Epithelial cell of prostate (primary cell): ENCODE measurements at regions not wholly inside any gene's neighbourhood (a gene's known extent, or its start where the extent isn't known, plus 50 kb on each side); places are given as distances from the start of the nearest gene placed in this dataset.

Experiments
- DNase-seq: peaks from one replicate; pipeline ENCODE4 v3.0.0-alpha.2; 2011; ENCODE audit warnings: low read depth, low spot score
- H3K27ac ChIP-seq: fragments of 450-650 bp; 2 replicates; pipeline ENCODE4 v1.5.1; 2017; ENCODE audit warnings: mild to moderate bottlenecking

DNA sequence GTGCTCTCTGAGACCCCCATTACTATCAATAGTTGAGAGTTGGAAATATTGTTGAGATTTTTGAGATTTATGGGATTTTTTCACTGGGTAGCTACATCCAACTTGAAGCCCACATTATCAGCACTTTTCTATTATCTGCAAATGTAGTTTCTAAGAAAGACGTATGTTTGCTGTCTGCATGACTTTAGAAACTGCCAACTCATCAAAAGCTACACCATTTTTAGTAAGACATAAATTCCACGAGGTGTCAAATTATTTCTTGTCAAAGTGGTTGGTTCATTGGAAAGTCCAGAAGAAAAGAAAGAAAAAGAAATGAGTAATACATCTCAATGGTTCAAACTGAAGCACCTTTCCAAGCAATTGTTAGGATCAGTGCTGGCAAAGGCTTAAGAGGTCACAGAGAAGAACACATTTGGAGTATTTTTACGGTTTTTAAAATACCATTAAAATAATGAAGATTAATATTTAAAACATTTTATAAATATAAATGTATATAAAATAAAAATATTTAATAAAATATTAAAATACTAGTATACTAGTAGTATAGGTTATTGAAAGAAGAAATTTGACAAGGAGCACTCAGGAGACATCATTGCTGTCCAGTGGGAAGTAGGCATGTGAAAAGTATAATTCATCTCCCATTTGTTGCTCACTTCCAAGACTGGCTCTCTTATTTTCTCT is 463.5 kb downstream of the TAFA4 start:
- DNase-seq, result no peak
- no peak overlapping the region for H3K27ac ChIP-seq

DNA sequence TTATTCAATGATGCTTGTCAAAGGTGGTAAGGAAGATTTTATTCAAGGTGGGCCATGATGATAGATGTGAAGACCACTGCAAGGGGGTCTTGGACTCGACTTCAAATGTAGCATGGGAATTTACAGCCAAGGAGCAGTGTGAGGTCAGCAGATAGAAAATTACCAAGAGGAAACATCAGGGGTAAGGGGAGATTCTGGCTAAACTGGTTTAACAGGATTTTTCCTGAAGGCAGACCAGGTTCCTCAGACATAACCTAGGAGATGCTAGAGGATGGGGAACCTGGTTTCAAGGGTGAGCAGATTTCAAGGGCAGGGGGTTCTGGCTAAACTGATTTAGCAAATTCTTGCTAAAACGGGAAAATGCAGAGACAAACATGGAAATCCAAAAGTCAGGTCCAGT is 464.9 kb downstream of the TAFA4 start:
- DNase-seq, result no peak
- no peak overlapping the region for H3K27ac ChIP-seq

DNA sequence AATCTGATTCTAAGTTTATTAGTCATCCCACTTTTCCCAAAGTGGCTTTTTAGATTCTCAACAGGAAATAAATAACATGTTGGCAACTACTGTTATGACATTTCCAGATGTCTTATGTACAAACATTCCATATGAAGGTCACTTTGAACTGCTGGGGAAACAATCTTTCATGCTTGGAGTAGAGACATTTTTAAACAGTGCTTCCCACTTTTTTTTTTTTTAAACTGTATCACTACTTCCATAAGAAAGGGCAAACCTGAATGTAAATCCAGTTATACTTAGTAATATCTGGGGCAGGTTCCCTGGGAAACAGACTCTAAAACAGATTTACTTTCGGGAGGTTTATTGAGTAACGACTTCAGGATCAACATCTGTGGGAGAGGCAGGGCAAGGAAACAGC is 473.8 kb downstream of the TAFA4 start:
- DNase-seq, result no peak

DNA sequence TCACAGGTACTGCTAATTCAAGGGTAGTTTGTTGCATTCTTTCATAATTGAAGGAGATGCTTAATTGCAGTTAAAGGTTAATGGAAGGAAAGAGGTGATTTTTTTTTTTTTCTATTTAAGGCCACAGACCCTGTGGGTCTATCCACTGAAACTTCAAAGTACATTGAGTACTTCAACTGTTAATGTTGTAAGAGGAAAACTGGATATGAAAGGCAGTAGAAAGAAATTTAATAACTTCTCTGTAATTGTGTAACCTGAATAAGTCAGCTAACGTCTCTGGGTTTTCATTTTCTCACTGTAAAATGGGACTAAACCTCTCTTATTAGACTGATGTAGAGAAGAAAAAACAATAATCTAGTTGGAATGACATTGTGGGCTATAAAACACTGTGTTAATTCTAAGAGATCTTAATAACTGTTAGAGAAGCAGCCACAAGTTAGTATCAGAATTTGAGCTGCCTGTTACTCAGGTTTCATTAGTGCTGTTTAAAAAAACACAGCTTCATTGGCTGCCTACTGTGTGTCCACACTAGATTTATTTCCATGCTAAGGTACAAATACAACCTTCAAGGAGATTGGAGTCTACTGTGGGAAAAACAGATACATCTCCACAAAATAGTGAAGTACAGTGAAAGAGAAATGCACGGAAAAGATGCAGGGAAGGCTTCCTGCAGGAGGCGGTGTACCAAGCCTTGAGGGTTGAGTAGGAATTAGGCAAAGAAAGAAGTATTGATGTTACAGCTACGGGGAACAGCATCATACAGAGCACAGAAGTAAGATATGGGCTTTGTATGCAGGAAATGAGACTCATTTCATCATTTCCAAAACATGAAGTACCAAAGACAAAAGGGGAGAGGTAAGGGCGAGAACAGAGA is 483.6 kb downstream of the TAFA4 start:
- DNase-seq, result no peak
- H3K27ac ChIP-seq, result no peak overlapping the region

More for the DNA sequence above, 473.8 kb downstream of the TAFA4 start:
- no peak overlapping the region for H3K27ac ChIP-seq

DNA sequence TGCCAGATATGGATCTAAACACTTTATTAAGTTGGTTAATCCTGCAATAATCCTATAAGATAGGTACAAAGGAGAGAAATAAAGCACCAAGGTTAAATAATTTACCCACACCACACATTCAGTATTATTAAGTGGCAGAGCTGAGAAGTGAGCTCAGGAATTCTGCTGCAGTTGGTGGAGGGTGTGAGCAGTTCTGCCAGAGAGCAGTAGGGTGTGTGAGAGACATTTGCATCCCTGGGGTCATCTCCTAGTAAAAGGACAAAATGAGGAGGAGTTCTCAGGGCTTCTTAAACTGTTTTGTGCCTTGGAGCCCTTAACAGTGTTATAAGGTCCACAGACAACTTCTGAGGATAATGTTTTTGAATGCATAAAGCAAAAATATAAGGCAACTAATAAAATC is 484.5 kb downstream of the TAFA4 start:
- no peak for DNase-seq
- H3K27ac ChIP-seq, result no peak overlapping the region

DNA sequence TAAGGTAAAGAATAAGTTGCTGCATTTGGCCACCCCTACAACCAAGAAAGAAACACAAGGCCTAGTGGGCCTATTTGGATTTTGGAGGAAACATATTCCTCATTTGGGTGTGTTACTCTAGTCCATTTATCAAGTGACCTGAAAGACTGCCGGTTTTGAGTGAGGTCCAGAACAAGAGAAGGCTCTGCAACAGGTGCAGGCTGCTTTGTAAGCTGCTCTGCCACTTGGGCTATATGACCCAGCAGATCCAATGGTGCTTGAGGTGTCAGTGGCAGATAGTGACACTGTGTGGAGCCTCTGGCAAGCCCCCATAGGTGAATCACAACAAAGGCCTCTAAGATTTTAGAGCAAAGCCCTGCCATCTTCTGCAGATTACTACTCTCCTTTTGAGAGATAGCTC is 491.3 kb downstream of the TAFA4 start:
- no peak for DNase-seq

DNA sequence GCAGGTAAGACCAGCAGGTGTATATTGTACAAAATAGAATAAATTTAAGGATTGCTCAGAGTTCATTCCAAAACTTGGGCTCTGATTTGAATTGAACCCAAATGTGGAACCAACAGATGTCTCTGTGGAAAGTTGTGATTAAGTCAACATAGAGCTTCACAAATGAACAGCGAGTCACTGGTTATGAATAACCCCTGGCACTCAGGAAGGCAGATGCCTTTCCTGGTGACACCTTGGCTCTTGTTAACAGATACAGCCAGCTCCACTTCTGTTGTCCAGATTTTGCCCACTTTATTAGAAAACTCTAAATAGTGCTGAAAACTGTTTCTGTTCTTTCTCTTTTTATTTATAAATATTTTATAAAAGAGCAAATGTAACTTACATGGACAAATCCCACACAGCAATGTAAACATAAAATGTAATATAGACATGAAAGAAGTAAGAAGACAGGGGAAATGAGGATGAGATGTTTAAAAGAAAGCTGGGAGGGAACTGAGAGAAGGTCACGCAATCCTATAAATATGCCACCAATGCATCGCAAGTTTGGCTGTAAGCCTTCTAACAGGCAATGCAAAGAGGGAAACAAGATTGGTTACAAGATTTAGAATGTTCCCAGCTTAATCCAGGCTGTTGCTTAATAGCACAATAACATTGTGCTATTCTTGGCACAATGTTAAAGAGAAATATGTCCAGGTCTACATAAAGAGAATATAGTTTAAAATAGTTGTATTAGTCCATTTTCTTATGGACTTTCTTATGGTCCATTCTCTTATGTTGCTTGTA is 495.5 kb downstream of the TAFA4 start:
- DNase-seq, result no peak
- H3K27ac ChIP-seq, result no peak overlapping the region

More for the DNA sequence above, 491.3 kb downstream of the TAFA4 start:
- no peak overlapping the region for H3K27ac ChIP-seq

DNA sequence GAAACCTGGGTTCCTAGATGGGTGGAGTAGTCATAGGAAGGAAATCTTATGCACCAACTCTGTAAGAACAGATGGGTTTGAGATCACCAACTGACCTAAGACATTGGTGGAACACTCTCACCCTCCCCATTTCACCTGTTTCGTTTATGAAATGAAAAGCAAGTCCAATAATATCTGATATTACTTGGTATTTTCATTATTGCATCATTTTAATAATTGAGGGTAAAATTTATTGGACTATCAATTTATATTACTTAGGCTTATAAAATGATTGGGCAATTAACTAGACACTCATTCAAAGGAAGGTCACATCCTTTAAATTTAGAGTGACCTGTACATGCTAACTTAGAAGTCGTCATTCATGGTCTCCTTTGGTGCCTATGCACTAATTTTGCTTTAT is 503.9 kb downstream of the TAFA4 start:
- no peak for DNase-seq
- H3K27ac ChIP-seq, result no peak overlapping the region

DNA sequence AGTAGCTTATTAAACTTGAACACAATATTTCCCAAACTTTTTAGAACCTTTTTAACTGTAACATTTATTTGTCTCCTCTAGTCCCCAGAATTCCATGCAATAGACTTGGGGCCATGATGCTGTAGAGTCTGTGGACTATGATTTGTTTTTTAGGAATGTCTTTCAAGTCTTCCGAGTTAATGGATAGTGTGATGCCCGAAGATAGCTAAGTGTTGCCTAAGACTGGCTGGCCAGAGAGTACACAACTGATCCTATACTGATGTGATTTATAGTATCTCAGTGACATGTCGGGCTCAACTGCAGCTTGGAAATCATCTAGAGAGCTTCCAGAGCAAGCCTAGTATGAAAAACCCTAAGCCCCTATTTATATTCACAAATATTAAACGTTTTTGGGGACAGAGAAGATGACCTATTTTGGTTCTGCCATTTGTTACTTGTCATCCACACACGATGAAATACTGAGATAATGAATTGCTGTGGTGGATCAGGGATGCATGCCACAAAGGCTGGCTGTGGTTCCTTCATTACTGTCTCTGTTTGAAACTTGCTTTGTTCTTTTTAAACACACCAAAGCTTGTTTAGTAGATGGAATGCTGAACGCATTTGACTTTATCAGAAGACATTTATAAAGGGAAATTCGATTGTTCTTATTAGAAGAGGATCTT is 507.4 kb downstream of the TAFA4 start:
- no peak for DNase-seq
- H3K27ac ChIP-seq, result no peak overlapping the region

DNA sequence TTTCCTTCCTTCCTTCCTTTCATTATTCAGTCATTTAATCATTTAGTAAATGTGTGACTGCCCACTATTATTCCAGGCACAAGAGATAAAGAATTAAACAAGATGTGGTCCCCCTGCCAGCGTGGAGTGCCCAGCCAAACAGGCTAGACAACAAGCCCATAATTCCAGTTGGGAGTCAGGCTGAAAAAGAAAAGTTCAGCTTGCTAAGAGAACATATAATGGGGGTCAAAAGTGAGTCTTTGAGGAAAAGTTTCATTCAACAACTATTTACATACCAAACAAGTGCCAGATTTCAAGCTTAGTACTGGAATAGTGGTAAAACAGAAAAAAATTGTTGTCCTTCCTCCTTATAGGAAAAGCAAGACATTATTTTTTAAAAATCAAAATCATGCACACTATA is 523.7 kb downstream of the TAFA4 start:
- no peak overlapping the region for H3K27ac ChIP-seq
- no peak for DNase-seq

DNA sequence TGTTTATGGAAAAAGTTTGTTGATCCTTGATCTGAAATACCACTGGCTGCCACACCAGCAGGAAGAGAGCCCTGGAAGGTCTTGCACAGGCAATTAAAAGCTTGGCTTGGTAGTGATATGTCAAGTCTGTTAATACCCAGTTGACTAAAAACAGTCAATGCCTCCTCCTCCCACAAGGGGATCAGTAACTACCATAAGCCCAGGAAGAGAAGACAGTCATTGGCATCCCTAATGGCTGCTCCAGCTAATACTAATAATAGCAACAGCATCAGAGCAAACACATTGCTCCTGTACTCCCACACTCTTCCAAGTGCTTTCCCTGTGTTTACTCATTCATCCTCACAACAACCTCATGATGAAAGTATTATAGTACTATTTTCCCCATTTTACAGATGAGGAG is 528.6 kb downstream of the TAFA4 start:
- no peak for DNase-seq
- H3K27ac ChIP-seq, result no peak overlapping the region

DNA sequence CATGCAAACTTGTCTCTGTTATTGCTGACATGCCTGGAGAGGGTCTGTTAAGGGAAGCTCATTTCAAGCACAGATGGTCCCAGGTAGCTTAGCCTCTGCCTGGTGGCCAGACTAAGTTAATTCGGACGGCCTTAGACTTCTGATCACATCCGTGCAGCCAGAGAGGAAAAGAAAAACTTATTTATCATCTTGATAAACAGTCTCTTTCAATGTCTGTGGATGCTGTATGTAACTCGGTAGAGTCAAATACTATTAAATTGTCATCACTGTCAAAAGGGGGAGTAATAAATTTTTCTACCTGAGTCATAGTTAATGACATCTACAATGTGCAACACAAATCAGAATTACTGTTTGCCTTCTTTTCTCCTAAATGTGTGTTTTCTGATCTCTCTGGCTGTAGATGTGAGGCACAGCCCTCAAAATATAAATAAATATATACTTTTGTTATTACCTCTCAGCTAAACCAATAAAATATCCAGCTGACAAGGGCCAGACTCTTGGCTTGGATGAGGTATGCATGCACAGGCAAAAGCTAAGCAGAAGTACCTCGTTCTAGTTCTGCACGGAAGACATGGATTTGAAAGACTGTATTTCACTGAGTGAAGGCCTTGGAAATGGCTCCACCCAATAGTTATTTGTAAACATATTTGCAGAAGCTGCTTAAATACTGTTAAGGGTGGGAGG is 530.0 kb downstream of the TAFA4 start:
- no peak for DNase-seq
- H3K27ac ChIP-seq, result no peak overlapping the region

DNA sequence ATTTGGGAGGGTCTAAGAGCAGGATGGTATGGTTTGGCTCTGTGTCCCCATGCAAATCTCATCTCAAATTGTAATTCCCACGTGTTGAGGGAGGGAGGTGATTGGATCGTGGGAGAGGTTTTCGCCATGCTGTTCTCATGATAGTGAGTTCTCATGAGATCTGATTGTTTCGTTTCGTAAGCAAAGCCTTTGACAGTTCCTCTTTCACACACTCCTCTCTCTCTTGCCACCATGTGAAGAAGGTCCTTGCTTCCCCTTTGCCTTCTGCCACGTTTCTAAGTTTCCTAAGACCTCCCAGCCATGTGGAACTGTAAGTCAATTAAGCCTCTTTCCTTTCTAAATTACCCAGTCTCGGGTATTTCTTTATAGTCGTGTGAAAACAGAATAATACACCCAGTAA is 553.7 kb downstream of the TAFA4 start:
- no peak for DNase-seq
- no peak overlapping the region for H3K27ac ChIP-seq

DNA sequence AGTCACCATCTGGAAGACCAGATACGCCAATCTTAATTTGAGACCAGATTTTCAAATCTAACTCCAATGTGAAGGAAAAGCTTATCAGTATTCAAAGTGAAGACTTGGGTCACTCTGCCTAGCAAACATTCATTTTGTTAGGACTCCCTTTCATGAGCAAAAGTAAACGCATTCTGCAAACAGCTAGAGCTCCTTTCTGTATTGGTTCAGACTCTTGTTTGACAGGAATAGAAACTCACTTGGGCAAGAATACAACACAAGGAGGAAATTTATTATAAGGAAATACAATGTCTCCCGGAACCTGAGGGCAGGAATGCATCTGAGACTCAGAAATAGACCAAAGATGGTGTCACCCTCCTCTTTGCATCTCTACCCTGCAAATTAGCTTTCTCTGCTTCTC is 558.6 kb downstream of the TAFA4 start:
- no peak overlapping the region for H3K27ac ChIP-seq
- DNase-seq, result no peak

DNA sequence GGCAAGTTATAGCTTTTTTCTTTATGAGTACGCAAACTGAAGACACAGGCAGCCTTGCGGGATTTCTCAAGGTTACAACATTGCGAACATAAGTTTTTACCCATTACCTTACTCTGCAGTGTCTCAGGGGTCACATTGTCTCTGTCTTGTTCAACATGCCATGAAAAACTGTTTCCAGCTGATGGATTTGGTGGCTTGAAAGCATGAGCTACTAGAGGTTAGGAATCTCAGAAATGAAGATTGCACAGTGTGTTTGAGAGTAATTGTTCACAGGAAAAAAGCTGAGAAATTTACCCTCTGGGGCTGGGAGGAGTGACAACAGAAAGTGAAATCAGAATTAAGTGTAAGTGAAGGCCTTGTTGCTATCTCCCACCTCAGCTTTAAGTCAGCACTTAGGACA is 568.6 kb downstream of the TAFA4 start:
- DNase-seq, result no peak
- no peak overlapping the region for H3K27ac ChIP-seq

DNA sequence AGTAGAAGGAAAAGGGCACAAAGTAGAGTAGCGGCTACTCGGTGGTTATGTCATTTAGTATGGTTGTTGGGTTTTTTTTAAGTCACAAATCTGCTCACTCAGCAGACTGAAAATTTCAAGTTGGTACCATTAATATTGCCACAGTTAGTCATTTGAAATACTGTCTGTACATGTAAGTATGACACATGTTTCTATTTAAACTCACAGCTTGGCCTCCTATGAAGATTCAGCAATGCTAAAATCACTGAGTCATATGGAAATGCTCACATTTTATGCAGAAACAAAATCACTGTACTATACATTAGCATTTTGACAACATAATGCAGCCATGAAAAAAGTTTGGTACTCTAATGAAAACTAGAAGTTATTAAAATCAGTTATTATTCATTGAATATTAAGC is 571.9 kb downstream of the TAFA4 start:
- peak; percentile 0 for DNase-seq
- H3K27ac ChIP-seq, result no peak overlapping the region

DNA sequence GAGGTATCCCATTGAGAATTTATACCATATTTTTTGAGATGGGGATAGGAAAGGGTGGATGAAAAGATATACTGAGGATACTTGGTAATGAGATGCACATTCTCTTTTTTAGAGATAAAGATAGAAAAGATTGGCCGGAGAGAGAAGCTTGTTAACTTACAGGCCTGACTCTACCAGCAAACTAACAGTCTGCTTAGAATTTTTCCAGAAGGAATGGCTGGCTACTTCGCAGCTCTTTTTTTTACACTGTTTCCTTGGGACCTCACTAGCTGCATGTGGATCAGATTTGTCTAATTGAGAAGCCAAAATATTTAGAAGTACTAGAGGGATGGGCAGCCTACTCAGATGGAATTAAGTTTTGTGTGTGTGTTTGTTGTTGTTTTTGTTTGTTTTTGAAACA is 586.6 kb downstream of the TAFA4 start:
- DNase-seq, result no peak
- no peak overlapping the region for H3K27ac ChIP-seq

DNA sequence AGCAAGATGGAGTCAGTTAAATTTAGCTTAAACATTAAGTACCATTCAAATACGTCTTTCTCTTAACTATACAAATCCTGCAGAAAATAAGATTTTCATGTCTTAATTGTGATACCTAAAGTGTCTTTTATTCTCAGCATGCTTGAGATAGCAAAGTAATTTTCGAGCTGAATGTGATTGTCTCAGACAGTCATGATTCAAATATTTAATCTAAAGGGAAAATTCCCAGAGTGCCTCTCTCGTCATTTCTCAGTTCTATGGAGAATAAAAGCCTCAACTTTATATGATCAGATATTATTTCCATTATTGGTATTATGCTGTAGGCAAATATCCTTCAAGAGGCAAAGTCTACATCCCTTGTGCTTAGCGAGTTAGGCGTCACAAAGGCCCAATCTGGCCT is 589.9 kb downstream of the TAFA4 start:
- no peak overlapping the region for H3K27ac ChIP-seq
- DNase-seq, result no peak

DNA sequence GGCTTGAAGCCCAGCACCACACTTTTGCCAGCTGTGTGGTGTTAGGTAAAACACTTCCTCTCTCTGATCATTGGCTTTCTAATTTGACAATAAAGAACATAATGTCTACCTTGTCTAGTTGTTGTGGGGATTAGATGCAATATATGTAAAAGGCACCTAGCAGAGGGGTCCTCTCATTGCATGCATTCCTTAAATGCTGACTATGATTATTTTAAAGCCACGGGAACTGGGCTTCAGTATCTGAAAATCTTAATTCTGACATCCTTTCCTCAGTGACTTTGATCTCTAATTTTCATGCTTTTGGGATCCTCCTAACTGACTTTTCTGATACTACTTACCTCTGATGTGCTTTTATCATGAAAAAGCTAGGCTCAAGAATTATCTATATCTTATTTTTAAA is 596.3 kb downstream of the TAFA4 start:
- H3K27ac ChIP-seq, result no peak overlapping the region
- DNase-seq, result no peak

DNA sequence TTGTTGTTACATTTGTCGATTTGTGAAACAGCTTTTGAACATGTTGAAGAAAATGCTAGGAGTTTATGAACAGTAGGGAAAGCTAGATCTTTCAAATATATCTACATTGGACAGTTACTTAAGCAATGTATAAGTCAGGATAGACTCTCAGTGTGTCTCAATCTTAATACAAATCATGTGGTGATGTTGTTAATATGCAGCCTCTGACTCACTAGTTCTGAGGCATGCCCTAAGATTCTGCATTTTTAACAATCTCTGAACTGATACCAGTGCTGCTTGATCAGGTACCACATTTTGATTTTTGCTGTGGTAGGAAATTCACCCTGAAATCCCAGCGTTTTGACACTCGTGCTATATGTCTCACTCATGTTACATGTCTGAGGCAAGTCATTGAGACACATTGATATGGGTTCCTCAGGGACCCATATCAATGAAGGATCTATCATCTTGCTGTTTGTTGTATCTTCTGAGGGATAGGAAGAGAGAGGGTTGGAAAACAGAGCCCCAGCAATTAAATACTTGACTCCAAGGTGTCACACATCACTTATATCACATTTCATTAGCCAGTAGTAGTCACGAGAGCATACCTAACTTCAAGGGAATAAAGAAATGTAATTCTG is 597.9 kb downstream of the TAFA4 start:
- no peak overlapping the region for H3K27ac ChIP-seq

More for the DNA sequence above, 597.9 kb downstream of the TAFA4 start:
- DNase-seq, result no peak
